ENCODE measurements at regions not wholly inside any gene's neighbourhood (a gene's known extent, or its start where the extent isn't known, plus 50 kb on each side); places are given as distances from the start of the nearest gene placed in this dataset.
A peak's percentile ranks its signal among the peaks of the same experiment; 100 is the strongest.
"Not testable (repeated sequence)": the region's sequence is repeated elsewhere in the genome, so short reads cannot be mapped to it uniquely, and the experiment has no call there.

GRCh38 chr2:109047569-109047968 lies 58.5 kb upstream of the EDAR start:
- DNase-seq, result not testable (repeated sequence)

- DNase-seq, result peak; percentile 56
These were observed 58.0 kb upstream of the EDAR start for GRCh38 chr2:109046925-109047508.

GRCh38 chr2:109045505-109045904 lies 56.5 kb upstream of the EDAR start:
- DNase-seq, result no peak

GRCh38 chr2:109038992-109039391 lies 50.0 kb upstream of the EDAR start:
- DNase-seq, result no peak
